G401 (cell line): ENCODE measurements at regions not wholly inside any gene's neighbourhood (a gene's known extent, or its start where the extent isn't known, plus 50 kb on each side); places are given as distances from the start of the nearest gene placed in this dataset.

ENCODE experiments used
- DNase-seq: peaks from one replicate; pipeline ENCODE4 v3.0.0-alpha.2; 2015; ENCODE audit warnings: low spot score
- in situ Hi-C: cut with HindIII; loops from 2 replicates; pipeline ENCODE4 v1.10.0; 2016; ENCODE audit warnings: low sequenced_read_pairs, mixed read lengths

- no peak for DNase-seq
- in situ Hi-C loops, result no loop called here
These were observed 77.3 kb upstream of the SLC38A2 start for GRCh38 chr12:46449856-46450255.

- no peak for DNase-seq
- in situ Hi-C loops, result no loop called here
These were observed 76.7 kb upstream of the SLC38A2 start for GRCh38 chr12:46449316-46449715.

GRCh38 chr12:46446645-46447044, 74.1 kb upstream of the SLC38A2 start:
- in situ Hi-C loops, result no loop called here
- DNase-seq, result no peak

- in situ Hi-C loops, result no loop called here
- no peak for DNase-seq
These were observed 73.1 kb upstream of the SLC38A2 start for GRCh38 chr12:46445551-46446235.

GRCh38 chr12:46445093-46445492, 72.5 kb upstream of the SLC38A2 start:
- no peak for DNase-seq
- in situ Hi-C loops, result no loop called here

GRCh38 chr12:46443594-46444263, 71.2 kb upstream of the SLC38A2 start:
- no peak for DNase-seq
- in situ Hi-C loops, result no loop called here

GRCh38 chr12:46442738-46443137, 70.2 kb upstream of the SLC38A2 start:
- DNase-seq, result no peak
- in situ Hi-C loops, result no loop called here

GRCh38 chr12:46442239-46442638, 69.7 kb upstream of the SLC38A2 start:
- in situ Hi-C loops, result no loop called here

GRCh38 chr12:46439793-46440511, 67.4 kb upstream of the SLC38A2 start:
- in situ Hi-C loops, result no loop called here
- no peak for DNase-seq

More at GRCh38 chr12:46442239-46442638, 69.7 kb upstream of the SLC38A2 start:
- DNase-seq, result no peak

- DNase-seq, result no peak
- in situ Hi-C loops, result no loop called here
These were observed 66.2 kb upstream of the SLC38A2 start for GRCh38 chr12:46438719-46439319.

- DNase-seq, result no peak
- in situ Hi-C loops, result no loop called here
These were observed 65.7 kb upstream of the SLC38A2 start for GRCh38 chr12:46438256-46438655.

GRCh38 chr12:46437469-46437868, 64.9 kb upstream of the SLC38A2 start:
- no peak for DNase-seq
- in situ Hi-C loops, result no loop called here

- in situ Hi-C loops, result no loop called here
- DNase-seq, result no peak
These were observed 64.2 kb upstream of the SLC38A2 start for GRCh38 chr12:46436747-46437146.

GRCh38 chr12:46435625-46436024, 63.1 kb upstream of the SLC38A2 start:
- no peak for DNase-seq
- in situ Hi-C loops, result no loop called here

- DNase-seq, result no peak
- in situ Hi-C loops, result no loop called here
These were observed 62.5 kb upstream of the SLC38A2 start for GRCh38 chr12:46435029-46435428.

- in situ Hi-C loops, result no loop called here
- no peak for DNase-seq
These were observed 61.3 kb upstream of the SLC38A2 start for GRCh38 chr12:46433829-46434228.

- in situ Hi-C loops, result no loop called here
- DNase-seq, result no peak
These were observed 59.8 kb upstream of the SLC38A2 start for GRCh38 chr12:46432325-46432724.

- in situ Hi-C loops, result no loop called here
- no peak for DNase-seq
These were observed 57.9 kb upstream of the SLC38A2 start for GRCh38 chr12:46430340-46430948.
